ENCODE measurements at regions not wholly inside any gene's neighbourhood (a gene's known extent, or its start where the extent isn't known, plus 50 kb on each side); places are given as distances from the start of the nearest gene placed in this dataset.
"Not testable (repeated sequence)": the region's sequence is repeated elsewhere in the genome, so short reads cannot be mapped to it uniquely, and the experiment has no call there.

DNA sequence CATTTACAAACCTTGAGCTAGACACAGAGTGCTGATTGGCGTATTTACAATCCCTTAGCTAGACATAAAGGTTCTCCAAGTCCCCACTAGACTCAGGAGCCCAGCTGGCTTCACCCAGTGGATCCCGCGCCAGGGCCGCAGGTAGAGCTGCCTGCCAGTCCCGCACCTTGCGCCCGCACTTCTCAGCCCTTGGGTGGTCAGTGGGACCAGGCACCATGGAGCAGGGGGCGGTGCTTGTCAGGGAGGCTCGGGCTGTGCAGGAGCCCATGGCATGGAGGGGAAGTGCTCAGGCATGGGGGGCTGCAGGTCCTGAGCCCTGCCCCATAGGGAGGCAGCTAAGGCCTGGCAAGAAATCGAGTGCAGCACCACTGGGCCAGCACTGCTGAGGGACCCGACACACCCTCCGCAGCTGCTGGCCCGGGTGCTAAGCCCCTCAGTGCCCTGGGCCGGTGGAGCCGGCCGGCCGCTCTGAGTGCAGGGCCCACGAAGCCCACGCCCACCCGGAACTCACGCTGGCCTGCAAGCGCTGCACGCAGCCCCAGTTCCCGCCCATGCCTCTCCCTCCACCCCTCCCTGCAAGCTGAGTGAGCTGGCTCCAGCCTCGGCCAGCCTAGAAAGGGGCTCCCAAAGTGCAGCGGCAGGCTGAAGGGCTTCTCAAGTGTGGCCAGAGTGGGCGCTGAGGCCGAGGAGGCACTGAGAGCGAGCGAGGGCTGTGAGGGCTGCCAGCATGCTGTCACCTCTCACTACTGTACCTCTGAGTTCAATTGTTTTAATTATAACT lies 1213.9 kb downstream of the OTOL1 start:
- Histone ChIP-seq H3K4me1 (ENCODE audit: insufficient read depth, low read length) (peaks cover 6% of the 10 kb centered on the region), H3K36me3 (ENCODE audit: insufficient read depth, low read length) (no peaks in the 10 kb centered on the region), H3K27ac (ENCODE audit: low read depth, low read length) (no peak overlapping the region), H3K27me3 (ENCODE audit: control insufficient read depth in 1 of 2, insufficient read depth in 2 of 2, low read length in 2 of 2) (no peaks in the 10 kb centered on the region), H3K9ac (ENCODE audit: low read length) (no peak overlapping the region), H3K9me3 (ENCODE audit: low read length) (no peaks in the 10 kb centered on the region), H3K4me3 (ENCODE audit: low read depth in 1 of 2, low read length in 2 of 2) (no peak overlapping the region)

DNA sequence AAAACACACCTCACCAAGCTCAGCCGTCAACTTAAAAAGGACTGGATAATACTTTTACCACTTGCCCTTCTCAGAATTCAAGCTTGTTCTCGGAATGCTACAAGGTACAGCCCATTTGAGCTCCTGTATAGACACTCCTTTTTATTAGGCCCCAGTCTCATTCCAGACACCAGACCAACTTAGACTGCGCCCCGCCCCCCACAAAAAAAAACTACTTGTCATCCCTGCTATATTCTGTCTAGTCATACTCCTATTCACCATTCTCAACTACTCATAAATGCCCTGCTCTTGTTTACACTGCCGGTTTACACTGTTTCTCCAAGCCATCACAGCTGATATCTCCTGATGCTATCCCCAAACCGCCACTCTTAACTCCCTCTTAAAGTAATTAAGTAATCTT lies 1220.5 kb downstream of the OTOL1 start:
- H3K9ac ChIP-seq (ENCODE audit: low read length); H3K27me3 ChIP-seq (ENCODE audit: control insufficient read depth in 1 of 2, insufficient read depth in 2 of 2, low read length in 2 of 2); H3K27ac ChIP-seq (ENCODE audit: low read depth, low read length); H3K4me3 ChIP-seq (ENCODE audit: low read depth in 1 of 2, low read length in 2 of 2); H3K36me3 ChIP-seq (ENCODE audit: insufficient read depth, low read length); H3K9me3 ChIP-seq (ENCODE audit: low read length); H3K4me1 ChIP-seq (ENCODE audit: insufficient read depth, low read length): not testable (repeated sequence)

DNA sequence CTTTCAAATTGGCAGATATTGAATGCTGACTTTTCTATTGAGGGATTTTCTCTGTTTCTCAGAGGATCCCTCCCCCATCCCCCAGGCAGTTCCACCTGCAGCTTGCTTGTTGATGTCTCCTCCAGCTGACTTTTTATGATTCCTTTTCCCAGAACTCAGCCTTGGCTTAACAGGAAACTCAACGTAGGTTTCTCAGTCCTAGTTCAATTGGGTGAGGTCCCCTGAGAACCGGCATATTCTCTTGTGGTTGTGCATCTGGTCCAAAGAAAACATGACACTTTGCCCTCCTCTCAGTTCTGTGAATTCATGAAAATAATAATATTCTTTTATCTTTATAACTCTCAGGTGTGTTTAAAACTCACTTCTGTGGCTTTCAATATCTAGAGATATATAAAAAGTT lies 1222.1 kb downstream of the OTOL1 start:
- no peaks in the 10 kb centered on the region for H3K27me3 ChIP-seq (ENCODE audit: control insufficient read depth in 1 of 2, insufficient read depth in 2 of 2, low read length in 2 of 2)
- H3K4me3 ChIP-seq (ENCODE audit: low read depth in 1 of 2, low read length in 2 of 2) = no peak overlapping the region
- H3K27ac ChIP-seq (ENCODE audit: low read depth, low read length) = no peak overlapping the region
- no peak overlapping the region for H3K9ac ChIP-seq (ENCODE audit: low read length)
- no peaks in the 10 kb centered on the region for H3K9me3 ChIP-seq (ENCODE audit: low read length)
- H3K36me3 ChIP-seq (ENCODE audit: insufficient read depth, low read length) = no peaks in the 10 kb centered on the region
- no peaks in the 10 kb centered on the region for H3K4me1 ChIP-seq (ENCODE audit: insufficient read depth, low read length)

DNA sequence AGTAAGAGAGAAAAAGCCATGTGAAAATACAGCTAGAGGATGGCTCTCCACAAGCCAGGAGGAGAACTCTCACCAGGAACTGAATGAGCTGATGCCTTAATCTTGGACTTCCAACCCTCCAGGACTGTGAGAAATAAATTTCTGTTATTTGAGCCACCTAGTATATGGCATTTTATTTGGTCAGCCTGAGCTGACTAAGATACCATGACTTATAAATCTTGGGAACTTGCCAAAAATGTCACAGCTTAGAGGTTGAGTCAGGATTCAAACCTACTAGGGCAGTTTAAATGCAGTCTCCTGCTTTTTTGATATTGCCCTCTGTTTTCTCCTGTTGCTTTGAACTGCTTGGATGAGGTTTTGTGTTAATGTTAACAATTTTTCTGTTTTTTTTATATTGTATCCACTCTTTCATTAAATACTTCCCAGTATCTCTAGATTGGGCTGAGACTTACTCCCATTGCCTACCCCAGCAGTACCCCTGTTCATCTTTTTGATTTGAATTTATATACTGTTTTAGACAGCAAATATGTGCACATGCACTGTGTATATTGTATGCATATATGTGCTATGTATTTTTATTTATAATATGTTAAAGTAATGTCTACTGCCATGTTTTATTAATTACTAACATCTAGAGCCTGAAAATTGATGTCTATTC lies 1223.2 kb downstream of the OTOL1 start:
- Histone ChIP-seq H3K4me3 (ENCODE audit: low read depth in 1 of 2, low read length in 2 of 2) (no peak overlapping the region), H3K36me3 (ENCODE audit: insufficient read depth, low read length) (no peaks in the 10 kb centered on the region), H3K4me1 (ENCODE audit: insufficient read depth, low read length) (no peaks in the 10 kb centered on the region)

DNA sequence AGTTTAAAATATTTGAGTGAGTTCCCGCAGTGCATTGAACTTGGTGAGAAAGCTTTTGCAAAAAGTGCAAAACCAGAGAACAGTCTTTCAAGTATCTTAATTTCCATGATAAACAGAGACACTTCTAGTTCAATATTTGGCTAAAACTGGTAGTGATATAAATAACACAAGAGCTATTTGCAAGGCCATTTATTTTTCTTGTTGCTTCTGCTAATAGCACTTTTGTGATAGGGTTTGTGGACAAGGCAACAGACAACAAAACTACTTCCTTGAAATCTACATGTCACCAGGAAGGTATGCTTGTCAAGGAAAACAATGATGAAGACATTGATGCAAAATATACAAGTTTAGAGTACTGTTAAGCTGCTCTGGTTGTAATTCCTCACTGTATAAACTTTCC lies 1225.1 kb downstream of the OTOL1 start:
- Histone ChIP-seq H3K27ac (ENCODE audit: low read depth, low read length) (no peak overlapping the region), H3K4me1 (ENCODE audit: insufficient read depth, low read length) (no peaks in the 10 kb centered on the region), H3K27me3 (ENCODE audit: control insufficient read depth in 1 of 2, insufficient read depth in 2 of 2, low read length in 2 of 2) (no peaks in the 10 kb centered on the region), H3K9me3 (ENCODE audit: low read length) (no peaks in the 10 kb centered on the region), H3K9ac (ENCODE audit: low read length) (no peak overlapping the region), H3K36me3 (ENCODE audit: insufficient read depth, low read length) (no peaks in the 10 kb centered on the region), H3K4me3 (ENCODE audit: low read depth in 1 of 2, low read length in 2 of 2) (no peak overlapping the region)

More for the DNA sequence above, 1223.2 kb downstream of the OTOL1 start:
- no peak overlapping the region for H3K27ac ChIP-seq (ENCODE audit: low read depth, low read length)
- no peaks in the 10 kb centered on the region for H3K27me3 ChIP-seq (ENCODE audit: control insufficient read depth in 1 of 2, insufficient read depth in 2 of 2, low read length in 2 of 2)
- H3K9me3 ChIP-seq (ENCODE audit: low read length) = no peaks in the 10 kb centered on the region
- H3K9ac ChIP-seq (ENCODE audit: low read length) = no peak overlapping the region

DNA sequence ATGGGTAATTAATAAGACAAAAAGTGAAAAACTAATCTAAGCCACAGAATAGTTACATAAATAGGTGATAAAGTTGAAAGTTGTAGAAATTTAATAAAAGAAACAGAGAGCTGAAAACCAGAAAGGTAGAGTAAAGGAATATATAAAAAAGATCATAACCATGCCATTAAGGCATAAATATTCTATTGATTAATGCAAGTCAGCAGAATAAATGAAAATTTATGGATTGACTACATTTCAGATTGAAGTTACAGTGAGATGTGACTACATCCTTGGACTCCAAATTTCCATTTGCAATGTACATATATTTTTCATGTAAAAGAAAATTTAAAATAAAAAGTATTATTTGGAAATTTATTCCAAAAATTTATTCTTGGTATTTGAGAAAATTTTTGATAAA lies 1225.7 kb downstream of the OTOL1 start:
- Histone ChIP-seq H3K36me3 (ENCODE audit: insufficient read depth, low read length) (no peaks in the 10 kb centered on the region), H3K4me1 (ENCODE audit: insufficient read depth, low read length) (no peaks in the 10 kb centered on the region), H3K27me3 (ENCODE audit: control insufficient read depth in 1 of 2, insufficient read depth in 2 of 2, low read length in 2 of 2) (no peaks in the 10 kb centered on the region), H3K9ac (ENCODE audit: low read length) (no peak overlapping the region), H3K27ac (ENCODE audit: low read depth, low read length) (no peak overlapping the region), H3K4me3 (ENCODE audit: low read depth in 1 of 2, low read length in 2 of 2) (no peak overlapping the region), H3K9me3 (ENCODE audit: low read length) (no peaks in the 10 kb centered on the region)

DNA sequence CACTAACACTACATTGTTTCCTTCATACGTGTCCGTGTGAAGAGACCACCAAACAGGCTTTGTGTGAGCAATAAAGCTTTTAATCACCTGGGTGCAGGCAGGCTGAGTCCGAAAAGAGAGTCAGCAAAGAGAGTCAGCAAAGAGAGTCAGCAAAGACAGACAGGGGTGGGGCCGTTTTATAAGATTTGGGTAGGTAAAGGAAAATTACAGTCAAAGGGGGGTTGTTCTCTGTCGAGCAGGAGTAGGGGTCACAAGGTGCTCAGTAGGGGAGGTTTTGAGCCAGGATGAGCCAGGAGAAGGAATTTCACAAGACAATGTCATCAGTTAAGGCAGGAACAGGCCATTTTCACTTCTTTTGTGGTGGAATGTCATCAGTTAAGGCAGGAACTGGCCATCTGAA lies 1226.2 kb downstream of the OTOL1 start:
- not testable (repeated sequence) for H3K9me3 ChIP-seq (ENCODE audit: low read length); H3K4me1 ChIP-seq (ENCODE audit: insufficient read depth, low read length); H3K36me3 ChIP-seq (ENCODE audit: insufficient read depth, low read length); H3K27me3 ChIP-seq (ENCODE audit: control insufficient read depth in 1 of 2, insufficient read depth in 2 of 2, low read length in 2 of 2); H3K9ac ChIP-seq (ENCODE audit: low read length); H3K4me3 ChIP-seq (ENCODE audit: low read depth in 1 of 2, low read length in 2 of 2); H3K27ac ChIP-seq (ENCODE audit: low read depth, low read length)

DNA sequence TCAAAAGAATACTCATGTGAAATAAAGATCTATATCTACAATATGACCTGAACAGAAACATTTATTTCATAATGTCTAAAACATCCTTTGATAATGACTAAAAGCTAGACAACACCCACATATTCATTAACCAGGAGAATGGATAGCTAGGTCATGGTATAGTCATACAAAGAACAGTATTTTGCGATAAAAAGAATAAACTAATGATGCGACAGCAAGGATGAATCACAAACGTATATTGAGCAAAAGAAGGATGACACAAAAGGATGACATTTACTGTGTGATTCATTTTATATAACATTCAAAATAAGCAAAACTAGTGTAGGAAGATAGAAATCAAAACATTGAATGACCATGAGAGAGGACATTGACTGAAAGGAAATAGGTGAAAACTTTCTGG lies 1233.1 kb downstream of the OTOL1 start:
- no peaks in the 10 kb centered on the region for H3K36me3 ChIP-seq (ENCODE audit: insufficient read depth, low read length)
- no peak overlapping the region for H3K27ac ChIP-seq (ENCODE audit: low read depth, low read length)
- H3K4me3 ChIP-seq (ENCODE audit: low read depth in 1 of 2, low read length in 2 of 2) = no peak overlapping the region

DNA sequence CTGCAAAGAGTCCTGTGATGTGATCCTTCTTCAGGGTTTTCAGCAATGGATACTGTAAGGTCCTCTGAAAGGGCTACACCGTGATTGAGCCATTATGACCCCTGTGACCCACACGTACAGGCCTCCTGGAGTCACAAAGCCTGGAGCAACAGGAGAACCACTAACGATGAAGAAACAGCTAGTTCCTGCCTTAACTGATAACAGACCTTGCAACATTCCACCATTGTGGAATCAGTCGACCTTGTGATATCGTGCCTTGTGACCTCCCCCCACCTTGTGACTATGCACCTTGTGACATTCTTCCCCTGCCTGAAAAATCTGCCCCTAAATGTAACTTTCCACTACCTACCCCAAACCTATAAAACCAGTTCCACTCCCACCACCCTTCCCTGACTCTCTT lies 1235.4 kb downstream of the OTOL1 start:
- H3K4me3 ChIP-seq (ENCODE audit: low read depth in 1 of 2, low read length in 2 of 2); H3K27ac ChIP-seq (ENCODE audit: low read depth, low read length); H3K36me3 ChIP-seq (ENCODE audit: insufficient read depth, low read length); H3K9ac ChIP-seq (ENCODE audit: low read length); H3K27me3 ChIP-seq (ENCODE audit: control insufficient read depth in 1 of 2, insufficient read depth in 2 of 2, low read length in 2 of 2); H3K9me3 ChIP-seq (ENCODE audit: low read length); H3K4me1 ChIP-seq (ENCODE audit: insufficient read depth, low read length): not testable (repeated sequence)

More for the DNA sequence above, 1233.1 kb downstream of the OTOL1 start:
- H3K27me3 ChIP-seq (ENCODE audit: control insufficient read depth in 1 of 2, insufficient read depth in 2 of 2, low read length in 2 of 2) = no peaks in the 10 kb centered on the region
- H3K9me3 ChIP-seq (ENCODE audit: low read length) = no peaks in the 10 kb centered on the region
- no peaks in the 10 kb centered on the region for H3K4me1 ChIP-seq (ENCODE audit: insufficient read depth, low read length)
- no peak overlapping the region for H3K9ac ChIP-seq (ENCODE audit: low read length)

DNA sequence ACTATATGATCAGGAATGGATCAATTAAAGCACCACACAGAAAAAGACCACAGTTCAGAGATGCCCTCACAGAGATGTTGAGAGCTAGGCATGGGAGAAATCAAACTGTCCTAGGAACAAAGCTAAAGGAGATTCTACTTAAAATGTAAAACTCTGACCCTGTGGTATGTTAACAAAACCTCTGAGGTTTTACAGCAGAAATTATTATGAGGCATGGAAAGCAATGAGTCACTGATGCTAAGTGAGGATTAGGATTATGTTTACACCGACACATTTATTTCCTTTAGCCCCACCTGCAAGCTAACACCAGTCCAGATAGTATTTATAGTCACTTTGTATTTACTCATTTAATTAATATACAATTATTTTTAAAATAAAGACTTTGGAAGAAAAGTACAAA lies 1242.2 kb downstream of the OTOL1 start:
- Histone ChIP-seq H3K27ac (ENCODE audit: low read depth, low read length) (no peak overlapping the region), H3K9me3 (ENCODE audit: low read length) (no peaks in the 10 kb centered on the region), H3K27me3 (ENCODE audit: control insufficient read depth in 1 of 2, insufficient read depth in 2 of 2, low read length in 2 of 2) (no peaks in the 10 kb centered on the region), H3K4me3 (ENCODE audit: low read depth in 1 of 2, low read length in 2 of 2) (no peak overlapping the region), H3K4me1 (ENCODE audit: insufficient read depth, low read length) (no peaks in the 10 kb centered on the region), H3K9ac (ENCODE audit: low read length) (no peak overlapping the region), H3K36me3 (ENCODE audit: insufficient read depth, low read length) (no peaks in the 10 kb centered on the region)

DNA sequence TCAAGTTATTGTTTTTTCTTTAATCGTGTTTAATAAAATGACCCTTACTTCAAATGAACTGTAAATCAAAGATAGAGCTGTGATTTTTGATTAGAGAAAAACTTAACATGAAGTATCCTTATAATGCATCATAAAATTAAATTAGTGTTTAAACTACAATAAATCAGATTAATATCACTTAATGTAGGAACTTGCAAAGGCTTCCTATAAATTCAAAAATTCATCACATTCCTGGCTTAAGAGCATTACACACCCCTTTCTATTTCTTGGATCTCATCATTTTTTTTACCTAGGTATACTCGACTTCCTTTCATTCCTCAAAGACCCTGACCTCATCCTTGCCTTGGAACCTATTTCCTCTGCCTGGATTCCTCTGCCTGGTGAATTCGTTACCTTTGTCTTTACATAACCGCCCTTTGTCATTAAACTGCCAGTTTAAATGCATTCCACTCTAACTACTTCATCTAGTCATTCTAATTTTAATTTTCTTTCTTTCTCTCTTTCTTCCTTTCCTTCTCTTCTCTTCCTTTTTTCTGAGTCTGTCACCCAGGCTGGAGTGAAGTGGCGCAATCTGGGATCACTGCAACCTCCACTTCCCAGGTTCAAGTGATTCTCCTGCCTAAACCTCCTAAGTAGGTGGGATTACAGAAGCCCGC lies 1244.5 kb downstream of the OTOL1 start:
- Histone ChIP-seq H3K36me3 (ENCODE audit: insufficient read depth, low read length) (no peaks in the 10 kb centered on the region), H3K9ac (ENCODE audit: low read length) (no peak overlapping the region), H3K4me3 (ENCODE audit: low read depth in 1 of 2, low read length in 2 of 2) (no peak overlapping the region), H3K27me3 (ENCODE audit: control insufficient read depth in 1 of 2, insufficient read depth in 2 of 2, low read length in 2 of 2) (no peaks in the 10 kb centered on the region), H3K9me3 (ENCODE audit: low read length) (no peaks in the 10 kb centered on the region), H3K27ac (ENCODE audit: low read depth, low read length) (no peak overlapping the region), H3K4me1 (ENCODE audit: insufficient read depth, low read length) (no peaks in the 10 kb centered on the region)

Data from muscle layer of colon (tissue), 2 donors.